IMR-90 (cell line): ENCODE measurements at regions not wholly inside any gene's neighbourhood (a gene's known extent, or its start where the extent isn't known, plus 50 kb on each side); places are given as distances from the start of the nearest gene placed in this dataset.

Source experiments
- BHLHE40 ChIP-seq: fragments of 150-350 bp; IDR thresholded peaks from 2 replicates; pipeline ENCODE4 v1.6.1; 2016; ENCODE audit warnings: mild to moderate bottlenecking, low read depth, low read length
- CEBPB ChIP-seq: IDR thresholded peaks from 2 replicates; pipeline ENCODE4 v1.6.1; 2012; ENCODE audit warnings: low read depth, low read length, improper control_type of control experiment
- CHD1 ChIP-seq: IDR thresholded peaks from 2 replicates; pipeline ENCODE4 v1.6.1; 2012; ENCODE audit warnings: low read depth, low read length, improper control_type of control experiment
- MXI1 ChIP-seq: IDR thresholded peaks from 2 replicates; pipeline ENCODE4 v1.6.1; 2012; ENCODE audit warnings: low read depth, mild to moderate bottlenecking, low read length, moderate library complexity, borderline replicate concordance
- POLR2A ChIP-seq: IDR thresholded peaks from 2 replicates; pipeline ENCODE4 v1.6.1; 2012; ENCODE audit warnings: mild to moderate bottlenecking, low read depth, low read length
- RAD21 ChIP-seq: IDR thresholded peaks from 2 replicates; pipeline ENCODE4 v1.6.1; 2012; ENCODE audit warnings: low read length, improper control_type of control experiment
- SMC3 ChIP-seq: fragments of 150-350 bp; IDR thresholded peaks from 2 replicates; pipeline ENCODE4 v1.6.1; 2016; ENCODE audit warnings: low read depth, mild to moderate bottlenecking, antibody characterized with exemption, low read length, moderate library complexity
- TF ChIP-seq, protein P1 (sequence below): conservative IDR thresholded peaks from 2 replicates; pipeline ENCODE4 v1.5.1; 2012; ENCODE audit warnings: mild to moderate bottlenecking, low read depth, low read length, improper control_type of control experiment

GRCh38 chr2:13576406-13577036 lies 859.8 kb downstream of the TRIB2 start:
- TF ChIP-seq SMC3, result no peak
- no peak for TF ChIP-seq MXI1
- no peak for TF ChIP-seq POLR2A
- TF ChIP-seq, protein P1, sequence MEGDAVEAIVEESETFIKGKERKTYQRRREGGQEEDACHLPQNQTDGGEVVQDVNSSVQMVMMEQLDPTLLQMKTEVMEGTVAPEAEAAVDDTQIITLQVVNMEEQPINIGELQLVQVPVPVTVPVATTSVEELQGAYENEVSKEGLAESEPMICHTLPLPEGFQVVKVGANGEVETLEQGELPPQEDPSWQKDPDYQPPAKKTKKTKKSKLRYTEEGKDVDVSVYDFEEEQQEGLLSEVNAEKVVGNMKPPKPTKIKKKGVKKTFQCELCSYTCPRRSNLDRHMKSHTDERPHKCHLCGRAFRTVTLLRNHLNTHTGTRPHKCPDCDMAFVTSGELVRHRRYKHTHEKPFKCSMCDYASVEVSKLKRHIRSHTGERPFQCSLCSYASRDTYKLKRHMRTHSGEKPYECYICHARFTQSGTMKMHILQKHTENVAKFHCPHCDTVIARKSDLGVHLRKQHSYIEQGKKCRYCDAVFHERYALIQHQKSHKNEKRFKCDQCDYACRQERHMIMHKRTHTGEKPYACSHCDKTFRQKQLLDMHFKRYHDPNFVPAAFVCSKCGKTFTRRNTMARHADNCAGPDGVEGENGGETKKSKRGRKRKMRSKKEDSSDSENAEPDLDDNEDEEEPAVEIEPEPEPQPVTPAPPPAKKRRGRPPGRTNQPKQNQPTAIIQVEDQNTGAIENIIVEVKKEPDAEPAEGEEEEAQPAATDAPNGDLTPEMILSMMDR, result no peak
- no peak for TF ChIP-seq RAD21
- no peak for TF ChIP-seq BHLHE40
- TF ChIP-seq CEBPB, result no peak
- no peak for TF ChIP-seq CHD1
